CD4-positive, alpha-beta T cell treated with Interleukin-2 at 100 ng/mL for 4 hours (primary cell): ENCODE measurements at regions not wholly inside any gene's neighbourhood (a gene's known extent, or its start where the extent isn't known, plus 50 kb on each side); places are given as distances from the start of the nearest gene placed in this dataset.

Experiments used
- DNase-seq: peaks from one replicate; pipeline ENCODE4 v3.0.0-alpha.2; 2020; ENCODE audit warnings: low spot score

- no peak for DNase-seq
Measured at GRCh38 chr10:131425752-131426533, 114.4 kb upstream of the TCERG1L start.

- DNase-seq, result no peak
Measured at GRCh38 chr10:131426534-131426898, 115.0 kb upstream of the TCERG1L start.

- DNase-seq, result no peak
Measured at GRCh38 chr10:131427281-131427680, 115.8 kb upstream of the TCERG1L start.

GRCh38 chr10:131427901-131428300 is 116.4 kb upstream of the TCERG1L start:
- DNase-seq, result no peak

- DNase-seq, result no peak
Measured at GRCh38 chr10:131429141-131429540, 117.6 kb upstream of the TCERG1L start.

GRCh38 chr10:131429942-131430341 is 118.4 kb upstream of the TCERG1L start:
- DNase-seq, result no peak

- no peak for DNase-seq
Measured at GRCh38 chr10:131430716-131431412, 119.3 kb upstream of the TCERG1L start.

GRCh38 chr10:131431533-131431932 is 120.0 kb upstream of the TCERG1L start:
- DNase-seq, result no peak

GRCh38 chr10:131431978-131432690 is 120.6 kb upstream of the TCERG1L start:
- no peak for DNase-seq

GRCh38 chr10:131433568-131433967 is 122.0 kb upstream of the TCERG1L start:
- DNase-seq, result no peak

- no peak for DNase-seq
Measured at GRCh38 chr10:131435232-131435631, 123.7 kb upstream of the TCERG1L start.

- no peak for DNase-seq
Measured at GRCh38 chr10:131435760-131436457, 124.4 kb upstream of the TCERG1L start.

GRCh38 chr10:131436458-131436857 is 124.9 kb upstream of the TCERG1L start:
- DNase-seq, result no peak

- DNase-seq, result no peak
Measured at GRCh38 chr10:131437556-131438475, 126.3 kb upstream of the TCERG1L start.

- DNase-seq, result no peak
Measured at GRCh38 chr10:131438665-131439064, 127.1 kb upstream of the TCERG1L start.

- DNase-seq, result no peak
Measured at GRCh38 chr10:131439705-131440104, 128.2 kb upstream of the TCERG1L start.

GRCh38 chr10:131440405-131441360 is 129.2 kb upstream of the TCERG1L start:
- no peak for DNase-seq

- no peak for DNase-seq
Measured at GRCh38 chr10:131442271-131442670, 130.8 kb upstream of the TCERG1L start.

- DNase-seq, result no peak
Measured at GRCh38 chr10:131444286-131444685, 132.8 kb upstream of the TCERG1L start.

GRCh38 chr10:131444862-131445461 is 133.4 kb upstream of the TCERG1L start:
- no peak for DNase-seq
